GM21723 (cell line): ENCODE measurements at regions not wholly inside any gene's neighbourhood (a gene's known extent, or its start where the extent isn't known, plus 50 kb on each side); places are given as distances from the start of the nearest gene placed in this dataset.

ENCODE experiments used
- ATAC-seq: cut with Tn5 transposase; IDR thresholded peaks from one replicate; pipeline ENCODE4 v1.9.1; 2021; ENCODE audit warnings: mild to moderate bottlenecking, moderate library complexity; ENCODE audit not compliant: unreplicated experiment

GRCh38 chr4:37054531-37055077 lies 189.9 kb upstream of the NWD2 start:
- no peak for ATAC-seq

- ATAC-seq = no peak
Observed at GRCh38 chr4:37058826-37059225, 185.7 kb upstream of the NWD2 start.

DNA sequence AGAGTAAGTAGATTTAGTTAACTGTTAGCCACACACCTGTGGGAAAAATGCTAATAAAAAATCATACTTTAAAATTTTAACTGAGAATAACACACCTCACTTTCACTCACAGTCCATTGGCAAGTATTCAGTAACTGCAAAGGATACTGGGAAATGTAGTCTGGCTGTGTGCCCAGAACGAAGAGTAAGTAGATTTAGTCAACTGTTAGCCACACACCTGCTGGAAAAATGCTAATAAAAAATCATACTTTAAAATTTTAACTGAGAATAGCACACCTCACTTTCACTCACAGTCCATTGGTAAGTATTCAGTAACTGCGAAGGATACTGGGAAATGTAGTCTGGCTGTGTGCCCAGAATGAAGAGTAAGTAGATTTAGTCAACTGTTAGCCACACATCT lies 178.4 kb upstream of the NWD2 start:
- ATAC-seq = no peak

DNA sequence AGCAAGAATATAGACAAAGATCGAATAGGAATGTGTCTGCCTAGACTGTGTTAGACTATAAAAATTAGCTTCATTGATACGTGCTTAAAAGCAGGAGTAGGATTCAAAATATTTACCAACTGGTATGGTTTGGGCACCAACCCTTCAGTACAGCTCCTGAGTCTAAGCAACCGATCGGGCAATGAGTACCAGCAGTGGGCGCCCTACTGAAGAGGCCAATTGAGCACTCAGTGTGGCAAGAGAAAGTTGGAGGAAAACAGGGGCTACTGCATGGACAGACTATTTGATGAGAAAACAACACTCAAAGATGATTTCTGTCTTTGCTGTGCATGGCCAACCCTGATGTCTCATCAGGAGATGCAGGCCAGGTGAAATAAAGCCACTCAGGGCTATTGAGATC lies 176.0 kb upstream of the NWD2 start:
- no peak for ATAC-seq

- no peak for ATAC-seq
Observed at GRCh38 chr4:37070041-37070440, 174.5 kb upstream of the NWD2 start.

DNA sequence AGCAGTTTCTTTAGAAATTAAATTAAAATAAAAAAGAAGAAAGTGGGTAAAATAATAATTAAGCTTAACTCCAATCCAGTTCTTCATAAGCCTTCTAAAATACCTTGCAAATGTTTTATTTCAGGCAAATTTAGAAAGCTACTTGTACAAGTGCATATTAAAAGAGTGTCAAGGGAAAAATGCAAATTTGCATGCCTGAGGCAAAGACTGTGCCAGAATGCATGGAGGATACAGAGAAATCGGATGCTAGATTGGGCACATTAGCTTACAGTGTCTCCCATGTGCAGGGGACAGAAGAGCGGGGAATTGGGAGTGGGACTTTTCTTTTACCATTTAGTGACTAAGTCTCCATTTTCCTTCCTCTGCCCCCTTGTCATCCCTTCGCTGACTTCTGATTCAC lies 173.0 kb upstream of the NWD2 start:
- ATAC-seq = no peak

- no peak for ATAC-seq
Observed at GRCh38 chr4:37073226-37073840, 171.2 kb upstream of the NWD2 start.

DNA sequence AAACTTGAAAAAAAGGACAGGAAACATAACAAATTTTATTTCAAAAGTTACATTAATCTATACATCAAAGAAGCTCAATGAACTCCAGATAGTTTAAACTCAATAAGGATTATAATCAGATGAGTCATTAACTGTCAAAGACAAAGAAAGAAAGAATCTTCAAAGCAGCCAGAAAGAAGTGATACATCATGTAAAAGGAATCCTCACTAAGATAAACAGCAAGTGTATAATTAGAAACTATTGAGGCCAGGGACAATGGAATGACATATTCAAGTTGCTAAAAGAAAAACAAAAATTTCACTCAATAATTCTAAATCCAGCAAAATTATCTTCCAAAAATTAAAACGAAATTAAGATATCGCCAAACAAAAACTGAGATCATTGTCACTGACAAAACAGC lies 161.6 kb upstream of the NWD2 start:
- no peak for ATAC-seq

DNA sequence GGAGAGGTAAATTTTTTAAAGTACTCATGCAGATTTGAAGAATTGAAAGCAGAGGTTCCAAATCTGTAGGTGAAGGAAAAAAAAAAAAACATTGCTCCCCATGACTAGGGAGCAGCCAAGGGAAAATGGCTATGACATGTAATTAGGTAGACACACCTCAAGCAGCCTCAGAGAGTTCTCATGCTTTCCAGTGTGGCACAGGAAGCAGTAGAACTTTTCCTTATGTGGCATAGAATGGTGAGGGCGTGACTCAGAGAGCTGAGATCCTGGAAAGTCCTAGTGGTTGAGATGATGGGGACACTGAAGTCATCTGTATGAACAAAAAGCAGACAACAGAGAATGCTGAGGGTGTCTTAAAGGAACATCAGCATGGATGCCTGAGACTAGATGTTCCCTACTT lies 148.6 kb upstream of the NWD2 start:
- ATAC-seq = no peak

DNA sequence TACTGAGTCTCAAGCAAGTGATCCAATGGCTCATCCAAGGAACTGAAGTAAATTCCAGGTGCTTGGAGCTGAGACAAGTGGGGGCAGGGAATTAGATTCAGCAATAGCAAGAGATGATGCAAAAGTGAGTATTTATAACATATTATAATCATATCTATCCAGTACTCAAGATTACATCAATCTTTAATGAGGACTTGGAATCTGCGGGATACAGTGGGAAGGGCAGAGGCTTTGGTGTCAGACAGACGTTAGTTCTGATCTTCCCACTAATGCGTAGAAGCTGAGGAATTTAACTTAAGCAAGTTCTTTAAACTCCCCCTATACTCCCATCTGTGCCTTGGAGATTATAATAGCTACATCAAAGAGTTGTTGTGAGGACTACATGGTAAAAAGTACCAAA lies 143.4 kb upstream of the NWD2 start:
- ATAC-seq = no peak

GRCh38 chr4:37101686-37102085 lies 142.9 kb upstream of the NWD2 start:
- no peak for ATAC-seq

DNA sequence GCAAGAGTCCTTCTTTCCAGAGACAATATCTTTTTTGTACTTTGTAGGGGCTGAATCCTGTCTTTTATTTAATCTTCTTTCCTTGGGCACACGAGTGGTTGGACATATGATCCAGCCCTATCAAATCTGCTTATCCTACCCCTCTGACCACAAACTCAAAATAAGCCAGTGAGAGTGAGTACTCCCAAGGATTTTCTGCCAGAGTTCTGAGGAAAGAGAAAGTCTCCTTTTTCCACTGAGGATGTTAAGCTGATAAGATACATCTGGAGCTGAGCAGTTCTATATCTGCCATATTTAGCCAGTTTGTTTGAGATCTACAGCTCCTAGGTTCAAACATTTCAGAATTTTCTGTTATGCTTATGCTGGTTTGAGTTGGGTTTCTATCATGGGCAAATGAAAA lies 134.8 kb upstream of the NWD2 start:
- ATAC-seq = no peak

DNA sequence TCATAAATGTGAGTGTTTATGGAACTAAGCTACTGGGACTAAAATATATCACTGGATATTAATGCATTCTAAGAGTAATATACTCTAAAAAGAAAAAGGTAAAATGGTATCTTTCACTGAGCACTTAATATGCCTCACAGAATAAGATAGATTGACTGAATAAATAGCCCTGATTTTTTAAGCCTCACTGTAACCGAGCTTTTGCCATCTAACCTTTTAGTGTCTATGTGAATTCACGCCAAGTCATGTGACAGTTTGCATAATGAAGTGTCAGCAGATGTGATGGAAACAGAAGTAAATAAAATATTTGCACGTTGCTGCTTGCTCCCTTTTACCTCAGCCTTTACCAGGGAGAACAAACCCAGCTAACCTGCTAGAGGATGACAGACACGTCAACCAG lies 119.7 kb upstream of the NWD2 start:
- no peak for ATAC-seq

GRCh38 chr4:37126051-37126450 lies 118.5 kb upstream of the NWD2 start:
- no peak for ATAC-seq

- ATAC-seq = no peak
Observed at GRCh38 chr4:37130465-37130864, 114.1 kb upstream of the NWD2 start.

DNA sequence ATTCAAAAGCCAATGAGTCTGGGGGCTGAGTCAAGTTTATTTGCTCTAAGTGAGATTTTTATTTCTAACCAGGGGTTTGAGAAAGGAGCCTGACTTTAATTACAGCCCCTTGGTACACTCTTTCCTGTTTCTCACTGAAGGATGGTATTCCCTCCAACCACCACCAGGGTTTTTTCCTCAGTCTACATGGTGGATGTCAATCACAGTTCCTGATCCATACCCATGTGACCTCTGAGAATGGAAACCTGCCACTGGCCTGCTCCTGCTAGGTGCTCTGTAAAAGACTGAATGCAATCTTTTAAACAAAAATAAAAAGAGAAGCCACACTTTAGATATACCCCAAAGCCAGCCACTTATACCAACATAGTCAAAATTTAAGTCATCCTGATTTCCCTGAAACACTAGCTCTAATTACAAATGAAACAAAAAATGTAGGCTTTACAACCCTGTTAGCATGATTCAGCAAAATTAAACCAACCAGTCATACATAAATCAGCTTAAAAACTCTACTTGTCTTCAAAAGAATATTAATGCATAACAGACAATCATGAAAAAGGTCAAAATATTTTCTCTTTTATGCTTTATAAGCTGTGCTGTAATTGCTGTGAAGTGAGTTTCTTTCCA lies 112.1 kb upstream of the NWD2 start:
- no peak for ATAC-seq

DNA sequence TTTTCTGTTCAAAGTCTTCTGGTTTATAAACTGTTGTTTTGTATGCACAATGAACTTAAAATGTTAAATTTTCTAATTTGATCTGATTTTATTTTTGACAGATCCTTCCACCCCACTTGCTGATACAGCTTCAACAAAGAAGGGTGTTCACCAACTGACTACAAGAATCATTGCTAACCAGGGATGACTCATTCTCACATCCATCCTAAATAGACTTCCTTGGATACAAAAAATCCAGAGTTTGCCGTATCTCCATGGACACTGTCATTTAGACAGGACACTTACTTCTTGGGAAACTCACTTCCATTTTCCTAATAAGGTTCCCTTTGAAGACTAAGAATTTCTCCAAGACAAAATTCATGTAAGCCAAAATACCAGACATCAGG lies 111.6 kb upstream of the NWD2 start:
- ATAC-seq = no peak

DNA sequence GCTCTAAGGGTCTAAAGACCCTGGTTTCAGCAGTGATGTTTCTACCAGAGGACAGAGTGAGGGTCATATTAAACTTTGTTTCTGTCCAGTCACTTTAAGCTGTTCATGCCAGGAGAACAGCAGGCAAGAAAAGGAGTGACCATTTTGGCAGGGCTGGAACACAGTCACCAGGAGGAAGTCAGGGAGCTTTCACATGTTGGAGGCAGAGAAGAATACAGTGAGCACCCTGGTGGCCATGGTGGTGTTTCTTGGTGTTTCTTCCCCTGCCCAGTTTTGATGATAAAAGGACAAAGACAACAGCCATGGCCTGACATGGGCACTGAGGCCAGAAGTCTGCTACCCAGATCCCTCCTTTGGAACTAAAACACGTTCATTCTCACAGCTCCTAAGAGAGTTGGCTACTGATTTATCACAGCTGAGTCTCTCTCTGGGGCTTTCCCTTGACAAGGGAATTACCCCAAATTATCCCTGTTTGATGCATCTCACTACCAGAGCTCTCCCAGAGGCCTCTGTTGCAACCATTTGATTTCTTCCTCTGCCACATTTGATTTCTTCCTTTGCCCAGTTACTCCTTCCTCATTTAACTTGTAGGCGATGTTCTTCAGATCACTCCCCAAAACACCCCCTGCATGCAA lies 106.4 kb upstream of the NWD2 start:
- ATAC-seq = peak; percentile 86

- ATAC-seq = peak; percentile 60
Observed at GRCh38 chr4:37138789-37139188, 105.8 kb upstream of the NWD2 start.

DNA sequence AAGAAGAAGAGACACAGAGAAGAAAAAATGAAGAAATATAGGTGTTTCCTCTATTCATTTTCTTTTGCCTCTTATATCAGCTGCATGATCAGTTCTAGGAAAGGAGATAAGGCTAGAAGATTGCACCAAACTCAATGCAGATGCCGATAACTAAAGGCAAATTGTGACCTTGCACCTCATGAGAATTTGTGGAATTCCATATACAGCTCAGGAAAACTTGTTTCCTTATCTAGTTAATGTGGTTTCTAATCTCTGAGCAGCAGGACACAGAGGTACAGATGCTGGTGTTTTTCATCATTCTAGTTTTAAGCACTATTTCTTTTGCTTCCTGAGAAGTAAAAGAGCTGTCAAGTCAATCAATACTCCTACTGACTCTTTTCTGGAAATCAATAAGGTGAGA lies 104.6 kb upstream of the NWD2 start:
- ATAC-seq = no peak

DNA sequence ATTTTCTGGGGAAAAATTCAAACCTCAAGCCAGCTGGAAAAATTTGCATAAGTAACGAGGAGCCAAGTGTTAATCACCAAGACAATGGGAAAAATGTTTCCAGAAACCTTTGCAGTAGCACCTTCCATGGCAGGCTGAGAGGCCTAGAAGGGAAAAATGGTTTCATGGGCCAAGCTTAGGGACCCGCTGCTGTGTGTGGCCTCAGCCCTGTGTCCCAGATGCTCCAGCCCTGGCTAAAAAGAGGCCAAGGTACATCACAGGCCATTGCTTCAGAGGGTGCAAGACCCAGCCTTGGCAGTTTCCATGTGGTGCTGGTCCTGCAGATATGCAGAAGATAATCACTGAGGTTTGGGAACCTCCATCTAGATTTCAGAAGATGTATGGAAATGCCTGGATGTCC lies 98.3 kb upstream of the NWD2 start:
- ATAC-seq = no peak

- ATAC-seq = no peak
Observed at GRCh38 chr4:37157476-37158167, 86.9 kb upstream of the NWD2 start.
